ENCODE measurements at regions not wholly inside any gene's neighbourhood (a gene's known extent, or its start where the extent isn't known, plus 50 kb on each side); places are given as distances from the start of the nearest gene placed in this dataset.
A peak's percentile ranks its signal among the peaks of the same experiment; 100 is the strongest.

GRCh38 chr2:62415019-62415431 is 91.0 kb downstream of the TMEM17 start:
- no peak for TF ChIP-seq CTCF (IDR thresholded peaks at IDR 0.05; ENCODE audit: control insufficient read depth, extremely low read depth, insufficient read depth)
- no peak overlapping the region for H3K4me3 ChIP-seq (ENCODE audit: low read depth, low read length)
- no peak for DNase-seq (ENCODE audit: low read depth)

DNA sequence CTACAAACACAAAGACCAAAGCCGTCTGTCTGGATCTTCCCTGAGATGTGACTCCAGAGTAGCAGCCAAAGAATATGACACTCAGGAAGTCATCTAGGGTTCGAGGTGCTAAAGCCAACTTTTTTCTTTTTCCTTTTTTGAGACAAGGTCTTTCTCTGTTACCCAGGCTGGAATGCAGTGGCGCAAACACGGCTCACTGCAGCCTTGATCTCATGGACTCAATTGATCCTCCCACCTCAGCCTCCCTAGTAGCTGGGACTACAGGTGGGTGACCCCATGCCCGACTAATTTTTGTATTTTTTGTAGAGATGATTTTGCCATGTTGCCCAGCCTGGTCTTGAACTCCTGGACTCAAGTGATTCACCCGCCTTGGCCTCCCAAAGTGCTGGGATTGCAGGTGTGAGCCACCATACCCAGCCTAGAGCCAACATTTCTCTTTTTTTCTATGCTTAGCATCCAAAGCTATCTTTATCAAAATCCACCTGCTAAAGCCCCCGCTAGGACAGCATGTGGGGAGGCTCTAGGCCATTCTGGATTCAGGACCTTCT is 92.8 kb downstream of the TMEM17 start:
- TF ChIP-seq CTCF (IDR thresholded peaks at IDR 0.05; ENCODE audit: control insufficient read depth, extremely low read depth, insufficient read depth): no peak
- H3K4me3 ChIP-seq (ENCODE audit: low read depth, low read length): no peak overlapping the region
- DNase-seq (ENCODE audit: low read depth): no peak

DNA sequence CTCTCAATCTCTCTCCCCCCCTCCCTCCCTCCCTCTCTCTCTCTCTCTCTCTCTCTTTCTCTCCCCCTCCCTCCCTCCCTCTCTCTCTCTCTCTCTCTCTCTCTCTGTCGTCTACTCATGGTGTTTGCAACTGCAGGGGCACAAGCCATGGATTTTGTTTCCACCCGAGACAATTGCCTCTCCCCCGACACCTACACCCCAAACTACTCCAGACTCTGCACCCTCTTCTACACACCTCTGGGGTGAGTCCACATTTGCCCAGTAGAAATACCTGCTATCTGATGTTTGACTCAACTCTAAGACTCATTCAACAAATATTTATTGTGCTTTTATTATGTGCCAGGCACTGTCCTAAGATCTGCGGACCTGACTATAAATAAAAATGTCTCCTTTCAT is 93.7 kb downstream of the TMEM17 start:
- no peak for DNase-seq (ENCODE audit: low read depth)
- TF ChIP-seq CTCF (IDR thresholded peaks at IDR 0.05; ENCODE audit: control insufficient read depth, extremely low read depth, insufficient read depth): no peak

DNA sequence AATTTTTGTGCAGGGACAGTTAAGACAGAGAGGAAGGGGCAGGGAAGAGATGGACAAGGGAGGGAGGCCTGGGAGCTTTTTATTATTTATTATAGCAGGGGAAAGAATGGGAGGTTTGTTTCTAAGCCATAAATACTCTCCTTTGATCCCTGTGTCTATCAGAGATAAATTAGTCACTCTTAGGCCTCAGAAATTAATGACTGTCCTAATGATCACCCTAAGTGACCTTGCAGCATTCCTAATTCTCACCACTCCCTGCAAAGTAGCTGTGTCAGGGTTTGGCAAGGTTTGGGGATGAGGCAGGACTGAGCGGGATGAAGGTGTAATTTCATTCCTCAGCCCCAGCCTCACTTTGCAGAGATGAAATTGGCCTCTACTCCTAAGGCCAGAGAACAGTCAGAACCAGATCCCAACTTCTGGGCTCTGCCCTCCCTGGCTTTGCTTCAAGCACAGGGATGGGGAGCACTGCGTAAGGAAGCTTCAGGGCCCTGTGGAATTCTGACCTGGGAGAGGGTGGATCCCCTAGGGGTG is 95.0 kb downstream of the TMEM17 start:
- no peak for TF ChIP-seq CTCF (IDR thresholded peaks at IDR 0.05; ENCODE audit: control insufficient read depth, extremely low read depth, insufficient read depth)
- H3K4me3 ChIP-seq (ENCODE audit: low read depth, low read length): no peak overlapping the region
- no peak for DNase-seq (ENCODE audit: low read depth)

More for the DNA sequence above, 93.7 kb downstream of the TMEM17 start:
- no peak overlapping the region for H3K4me3 ChIP-seq (ENCODE audit: low read depth, low read length)

DNA sequence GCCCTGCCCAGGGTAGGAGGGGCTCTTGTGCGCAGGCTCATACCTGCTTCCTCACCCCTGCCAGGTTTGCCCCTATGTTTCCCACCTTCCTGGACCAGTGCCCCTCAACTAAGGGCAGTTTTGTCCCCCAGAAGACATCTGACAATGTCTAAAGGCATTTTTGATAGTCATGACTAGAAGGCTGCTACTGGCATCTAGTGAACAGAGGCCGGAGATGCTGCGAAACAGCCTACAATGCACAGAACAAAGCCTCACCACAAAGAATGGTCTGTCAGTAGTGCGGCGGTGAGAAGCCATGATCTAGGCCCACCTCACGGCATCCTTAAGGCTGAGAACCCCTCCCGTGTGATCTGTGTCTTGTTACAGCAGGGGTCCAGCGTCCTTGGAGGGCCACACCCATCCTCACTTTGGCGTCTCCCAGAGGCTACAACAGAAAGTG is 96.0 kb downstream of the TMEM17 start:
- no peak overlapping the region for H3K4me3 ChIP-seq (ENCODE audit: low read depth, low read length)
- no peak for DNase-seq (ENCODE audit: low read depth)
- TF ChIP-seq CTCF (IDR thresholded peaks at IDR 0.05; ENCODE audit: control insufficient read depth, extremely low read depth, insufficient read depth): 0 out of 2 replicates have a peak, but pooled peaks have one; percentile 7

DNA sequence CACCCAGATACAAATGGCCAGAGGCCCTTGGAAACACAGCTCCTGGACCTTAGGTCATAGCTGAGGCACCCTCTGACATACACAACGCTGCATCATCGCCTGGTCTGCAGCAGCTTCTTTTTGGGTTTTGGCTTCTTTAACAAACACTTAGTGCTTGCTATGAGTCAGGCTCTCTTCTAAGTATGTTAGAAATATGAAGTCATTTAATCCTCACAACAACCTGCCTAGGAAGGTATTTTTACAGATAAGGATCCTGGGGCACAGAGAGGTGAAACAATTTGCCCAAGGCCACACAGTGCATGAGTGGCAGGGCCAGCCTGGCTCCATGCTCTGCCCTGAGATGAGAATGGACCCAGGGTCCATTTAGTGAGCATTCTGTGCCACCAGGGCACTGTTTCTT is 96.6 kb downstream of the TMEM17 start:
- DNase-seq (ENCODE audit: low read depth): no peak
- no peak overlapping the region for H3K4me3 ChIP-seq (ENCODE audit: low read depth, low read length)
- TF ChIP-seq CTCF (IDR thresholded peaks at IDR 0.05; ENCODE audit: control insufficient read depth, extremely low read depth, insufficient read depth): no peak

DNA sequence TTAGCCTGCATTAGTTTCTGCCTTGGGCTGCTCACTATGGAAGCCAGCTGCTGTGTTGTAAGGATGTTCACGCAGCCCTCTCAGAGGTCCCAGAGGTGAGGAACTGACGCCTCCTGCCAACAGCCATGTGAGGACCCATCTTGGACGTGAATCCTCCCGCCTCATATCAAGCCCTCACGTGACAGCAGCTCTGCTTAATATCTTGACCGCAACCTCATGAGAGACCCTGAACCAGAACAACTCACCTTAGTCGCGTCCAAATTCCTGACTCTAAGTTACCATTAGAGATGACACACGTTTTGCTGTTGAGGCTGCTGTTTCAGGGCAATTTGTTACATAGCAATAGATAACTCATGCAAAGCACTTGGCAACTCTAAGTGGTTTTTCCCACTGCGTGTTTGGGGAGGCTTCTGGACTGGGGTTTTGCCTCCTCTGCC is 97.7 kb downstream of the TMEM17 start:
- no peak for TF ChIP-seq CTCF (IDR thresholded peaks at IDR 0.05; ENCODE audit: control insufficient read depth, extremely low read depth, insufficient read depth)
- DNase-seq (ENCODE audit: low read depth): no peak
- no peak overlapping the region for H3K4me3 ChIP-seq (ENCODE audit: low read depth, low read length)
